HG03460 (cell line): ENCODE measurements at regions not wholly inside any gene's neighbourhood (a gene's known extent, or its start where the extent isn't known, plus 50 kb on each side); places are given as distances from the start of the nearest gene placed in this dataset.

Experiments
- ATAC-seq: cut with Tn5 transposase; IDR thresholded peaks from one replicate; pipeline ENCODE4 v1.9.1; 2021; ENCODE audit not compliant: unreplicated experiment

DNA sequence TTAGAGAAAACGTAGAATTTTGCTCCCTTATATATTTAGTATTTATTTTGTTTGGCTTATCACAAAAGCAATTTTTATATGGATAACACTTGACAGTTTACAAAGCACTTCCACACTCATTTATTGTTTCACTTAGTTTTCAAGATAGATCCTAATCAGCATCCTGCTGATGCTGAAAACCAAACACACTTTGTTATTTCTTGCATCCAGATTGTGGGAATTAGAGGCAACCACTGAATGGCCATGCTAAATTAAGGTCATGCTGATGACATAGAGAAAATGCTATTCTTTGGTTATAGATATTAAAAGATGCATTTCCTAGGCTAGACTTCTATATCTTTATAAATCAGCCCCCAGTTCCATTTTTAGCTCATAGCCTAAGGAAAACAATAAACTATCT lies 474.1 kb upstream of the KCNMB2 start:
- no peak for ATAC-seq

DNA sequence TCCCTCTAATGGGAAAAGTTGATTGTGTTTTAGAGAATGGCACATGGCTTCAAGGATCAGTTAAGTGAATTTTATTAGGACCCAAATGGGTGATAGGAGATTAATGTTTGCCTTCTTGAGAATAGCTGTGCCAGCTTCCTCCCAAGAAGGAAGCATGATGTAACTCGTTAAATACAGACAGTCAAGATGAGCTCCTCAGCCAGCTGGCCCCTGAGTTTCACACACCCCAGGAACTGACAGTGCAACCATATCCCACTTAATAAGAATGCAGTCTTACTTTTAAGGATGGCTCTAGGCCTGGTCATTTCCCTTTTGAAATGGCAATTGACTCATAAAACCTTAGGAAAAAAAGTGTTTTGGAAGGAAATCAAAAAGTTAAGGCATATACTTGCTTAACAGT lies 472.8 kb upstream of the KCNMB2 start:
- ATAC-seq: no peak

DNA sequence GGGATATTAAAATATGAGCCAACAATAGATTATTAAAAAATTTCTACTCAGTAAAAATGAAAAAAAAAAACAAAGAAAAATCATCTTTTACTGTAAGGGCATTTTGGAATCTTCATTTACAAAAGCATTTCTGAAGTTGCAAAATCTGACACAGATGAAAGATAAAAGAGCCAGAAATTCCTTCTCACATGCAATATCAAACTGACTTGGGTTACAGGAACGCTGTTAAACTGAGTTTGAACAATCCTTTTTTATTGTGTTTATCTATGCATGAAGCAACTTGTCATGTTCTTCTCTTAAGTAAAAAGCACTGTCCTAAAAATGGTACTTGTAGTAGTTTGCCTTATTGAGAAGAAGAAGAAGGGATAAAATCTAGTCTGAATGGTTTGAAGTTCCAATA lies 468.5 kb upstream of the KCNMB2 start:
- no peak for ATAC-seq

DNA sequence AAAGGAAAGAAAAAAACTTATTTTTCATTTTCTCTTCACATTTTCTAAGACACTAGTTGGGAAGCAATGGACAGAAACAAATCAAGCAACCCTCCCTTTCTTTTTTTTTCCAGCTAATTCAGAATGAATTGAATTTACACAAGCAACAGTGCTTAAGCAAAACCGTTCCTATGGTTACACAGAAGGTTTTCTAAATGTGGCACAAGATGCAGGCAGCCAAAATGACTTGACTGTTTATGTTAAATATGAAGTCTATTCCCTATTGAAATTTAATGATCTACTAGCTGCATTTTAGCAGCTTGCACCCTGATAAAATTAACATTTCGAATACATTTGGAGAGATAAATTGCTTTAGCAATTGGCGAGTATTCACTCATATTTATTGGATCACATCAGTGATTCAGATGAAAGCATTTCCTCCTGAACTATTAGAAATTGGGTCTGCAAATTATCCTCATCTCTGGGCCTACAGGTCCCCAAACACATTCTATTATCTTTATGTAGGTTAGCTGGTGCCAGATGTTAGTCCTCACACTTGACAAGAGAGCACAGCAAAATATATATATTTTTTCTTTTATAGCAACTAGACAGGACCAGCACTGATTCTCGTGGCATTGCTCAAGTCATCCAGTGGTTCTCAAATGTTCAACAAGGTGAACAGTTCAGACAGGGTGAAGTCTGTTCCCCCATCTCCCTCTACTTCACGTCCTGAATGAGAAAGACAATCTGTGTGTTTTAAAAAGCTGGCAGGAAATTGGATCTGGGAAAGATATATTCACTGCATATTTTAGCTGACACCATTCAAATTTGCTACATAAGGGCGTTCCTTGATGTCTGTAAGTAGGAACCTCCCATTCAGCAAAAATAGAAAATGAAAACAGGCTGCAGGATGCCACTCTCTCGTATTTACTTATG lies 463.6 kb upstream of the KCNMB2 start:
- ATAC-seq: no peak

DNA sequence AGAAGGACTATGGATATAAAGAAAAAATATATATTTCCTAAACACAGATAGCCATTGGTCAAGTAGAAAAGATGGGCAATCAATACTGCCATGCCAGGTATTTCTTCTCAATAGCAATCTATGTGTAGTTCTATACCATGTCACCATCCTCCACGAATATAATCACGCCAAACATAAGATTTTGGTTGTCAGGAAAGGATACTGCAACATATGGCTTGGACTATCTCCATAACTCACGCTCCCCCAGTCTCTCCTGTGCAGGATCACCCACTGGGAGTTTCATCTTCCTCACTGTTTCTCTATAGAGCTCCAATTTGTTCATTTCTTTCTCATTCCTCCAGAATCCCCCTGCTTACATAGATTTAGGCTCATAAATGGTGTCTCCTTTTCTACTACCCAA lies 462.9 kb upstream of the KCNMB2 start:
- no peak for ATAC-seq

DNA sequence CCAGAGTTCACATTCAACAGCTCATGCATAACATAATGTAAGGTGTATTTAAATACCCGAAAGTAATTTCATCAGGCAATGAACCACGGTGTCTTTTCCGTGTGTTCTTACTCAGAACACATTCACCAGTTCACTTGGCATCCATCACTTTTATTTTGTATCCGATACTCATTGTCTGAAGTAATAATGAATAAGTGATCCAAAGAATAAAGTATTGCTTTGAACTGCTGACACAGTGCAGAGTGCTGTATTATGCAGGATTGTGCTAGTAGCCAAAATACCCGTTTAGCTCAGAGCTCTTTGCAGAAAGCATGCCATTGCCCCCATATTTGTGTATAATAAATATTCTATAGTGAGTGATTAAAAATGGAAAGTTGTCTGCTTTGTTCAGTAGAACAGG lies 460.9 kb upstream of the KCNMB2 start:
- no peak for ATAC-seq

DNA sequence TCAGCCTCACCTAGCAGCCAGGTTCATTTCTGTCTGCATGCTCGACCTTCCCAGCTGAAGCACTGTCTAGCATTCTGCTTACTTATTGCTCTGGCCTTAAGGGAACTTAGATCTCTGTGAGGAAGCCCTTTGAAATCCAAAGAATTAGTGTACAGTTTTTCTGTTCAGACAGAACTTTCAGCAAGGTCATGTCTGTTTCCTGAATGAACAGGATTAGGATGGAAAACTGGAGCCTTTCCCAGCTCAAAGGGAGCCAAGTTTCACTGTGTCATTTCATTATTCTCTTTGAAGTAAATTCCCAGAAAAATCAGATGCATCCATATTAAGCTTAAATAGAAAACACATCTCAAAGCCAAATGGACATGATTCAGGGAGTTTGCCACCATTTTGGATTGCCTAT lies 457.3 kb upstream of the KCNMB2 start:
- no peak for ATAC-seq

DNA sequence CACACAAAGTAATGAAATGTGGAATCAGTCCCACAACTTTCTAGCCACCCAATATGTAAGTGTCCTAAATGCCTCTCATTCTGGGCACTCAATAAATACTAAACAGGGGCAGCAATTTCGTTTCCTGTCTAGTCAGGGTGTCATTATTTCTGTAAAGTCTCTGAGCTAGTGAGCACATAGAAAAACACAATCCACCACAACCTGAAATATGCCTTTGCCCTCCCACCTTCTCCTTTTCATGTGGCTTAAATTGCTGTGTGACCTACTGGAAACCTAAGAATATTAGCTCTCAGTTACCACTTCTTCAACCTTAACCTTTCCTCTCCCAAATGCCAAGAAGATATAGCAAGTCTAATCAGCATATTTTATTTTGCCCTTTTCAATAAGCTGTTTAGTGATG lies 456.3 kb upstream of the KCNMB2 start:
- ATAC-seq: no peak

DNA sequence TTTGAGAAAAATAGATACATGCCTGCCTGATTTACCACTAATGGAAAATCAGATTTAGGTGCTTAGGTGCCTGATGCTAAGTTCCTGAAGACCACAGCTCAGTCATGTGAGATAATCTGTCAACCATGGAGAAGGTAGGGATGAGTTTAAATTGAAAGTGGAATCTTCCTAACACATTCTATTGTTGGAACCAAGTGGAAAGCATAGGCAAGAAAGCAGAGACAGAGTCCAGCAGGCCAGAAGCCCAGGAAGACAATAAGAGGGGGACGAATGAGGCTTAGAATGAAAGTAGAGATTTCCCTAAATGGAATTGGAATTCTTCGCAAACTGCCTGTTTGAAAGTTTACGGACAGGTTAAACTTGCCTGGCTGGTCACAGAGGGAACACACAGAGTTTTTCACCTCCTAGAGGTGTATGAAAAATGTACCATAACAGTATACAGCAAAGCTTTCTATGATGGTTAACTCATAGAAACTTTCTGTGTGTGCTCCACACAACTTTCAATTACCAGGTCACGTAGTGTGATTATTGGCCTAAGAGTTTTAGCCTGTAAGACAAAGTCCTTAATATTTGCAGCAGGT lies 453.8 kb upstream of the KCNMB2 start:
- no peak for ATAC-seq

DNA sequence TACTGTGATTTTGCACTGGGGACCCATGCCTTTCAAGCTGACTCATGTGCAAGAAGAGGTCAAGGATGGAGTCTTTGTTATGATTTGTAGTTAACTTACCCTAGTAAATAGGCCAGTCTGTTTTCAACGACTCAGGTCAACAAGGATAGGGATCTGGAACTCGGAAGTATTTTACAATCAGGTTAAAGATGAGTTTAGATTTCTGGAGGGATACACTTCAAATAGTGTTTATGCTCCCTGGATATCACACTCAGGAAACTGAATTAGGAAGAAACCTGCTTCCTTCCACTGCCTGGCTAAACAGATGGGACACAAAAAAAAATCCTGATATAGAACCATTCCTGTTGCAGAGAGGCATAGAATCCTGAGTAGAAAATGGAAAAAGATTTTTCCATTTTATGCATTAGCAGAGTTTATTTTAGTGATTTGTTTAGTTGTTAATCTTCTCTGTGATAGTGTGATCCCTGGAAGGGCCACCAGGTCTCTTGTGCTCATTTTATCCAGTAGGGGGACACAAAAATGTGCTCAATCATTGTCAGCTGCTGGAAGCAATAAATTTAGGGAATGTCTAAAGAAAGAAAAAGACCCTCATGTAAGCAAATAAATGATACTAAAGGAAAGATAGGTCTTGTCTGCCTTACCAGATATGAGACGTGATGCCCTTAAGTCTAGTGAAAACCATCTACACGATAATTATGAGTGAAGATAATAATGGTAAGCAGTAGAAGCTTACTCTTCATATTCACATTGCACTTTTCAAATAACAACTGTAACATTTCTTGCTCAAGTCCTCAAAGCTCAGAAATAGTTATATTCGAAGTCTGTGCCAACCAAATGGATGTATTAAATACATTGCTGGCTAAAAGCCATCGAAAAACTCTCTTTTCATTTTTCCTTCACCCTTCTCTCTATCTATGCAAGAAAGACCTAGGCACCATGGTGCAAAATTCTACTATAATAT lies 452.1 kb upstream of the KCNMB2 start:
- ATAC-seq: no peak

DNA sequence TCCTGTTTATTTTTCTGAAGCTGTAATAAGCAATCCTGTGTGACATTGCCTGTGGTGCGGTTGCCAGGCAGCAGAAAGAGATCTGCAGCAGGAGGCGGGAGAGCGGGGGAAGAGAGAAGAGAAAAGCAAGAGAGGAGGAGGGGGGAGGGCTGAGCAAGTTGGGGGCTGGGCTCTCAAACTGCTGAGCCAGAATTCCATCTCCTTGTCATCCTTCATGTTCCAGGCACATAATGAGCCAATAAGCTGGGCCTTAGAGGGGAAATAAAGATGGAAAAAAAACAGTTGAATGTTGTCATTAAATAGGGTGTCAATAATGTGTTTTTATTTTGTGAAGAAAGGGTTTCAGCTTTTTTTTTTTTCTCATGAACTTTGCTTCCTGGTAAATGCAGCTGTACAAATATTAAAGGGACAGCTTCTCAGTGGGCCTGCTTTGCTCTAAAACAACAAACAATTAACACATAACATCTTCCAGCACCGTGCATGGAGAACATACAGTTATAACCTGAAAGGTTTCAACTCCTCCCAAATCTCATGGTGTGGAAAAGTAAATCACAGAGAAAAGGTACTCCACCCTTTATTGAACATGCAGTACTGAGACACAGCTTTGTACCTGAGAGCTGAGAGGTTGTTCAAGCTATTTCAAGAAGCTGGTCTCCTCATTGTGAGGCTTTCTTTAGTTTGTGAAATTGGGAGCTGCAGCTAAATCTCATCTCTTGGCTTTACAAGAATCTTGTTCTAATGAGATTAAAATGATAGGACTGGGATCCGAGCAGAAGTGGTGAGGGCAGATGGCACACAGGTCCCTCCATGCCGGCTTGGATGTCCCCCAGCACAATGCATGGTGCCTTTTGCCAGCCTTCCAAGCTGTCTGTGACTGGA lies 451.1 kb upstream of the KCNMB2 start:
- no peak for ATAC-seq

DNA sequence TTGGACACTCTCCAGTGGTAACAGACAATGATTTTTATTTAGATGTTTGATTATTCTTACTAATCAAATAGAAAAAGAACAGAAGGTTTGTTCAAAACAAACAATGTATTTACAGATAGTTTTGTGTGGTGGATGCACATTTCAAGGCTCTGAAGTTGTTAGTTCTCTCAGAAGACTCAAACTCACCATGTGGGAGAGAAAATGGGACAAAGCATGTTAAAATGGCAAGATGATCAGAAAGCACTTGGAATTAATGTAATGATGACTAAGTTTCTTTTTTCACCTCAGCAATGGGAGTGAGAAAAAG lies 450.5 kb upstream of the KCNMB2 start:
- ATAC-seq: no peak

DNA sequence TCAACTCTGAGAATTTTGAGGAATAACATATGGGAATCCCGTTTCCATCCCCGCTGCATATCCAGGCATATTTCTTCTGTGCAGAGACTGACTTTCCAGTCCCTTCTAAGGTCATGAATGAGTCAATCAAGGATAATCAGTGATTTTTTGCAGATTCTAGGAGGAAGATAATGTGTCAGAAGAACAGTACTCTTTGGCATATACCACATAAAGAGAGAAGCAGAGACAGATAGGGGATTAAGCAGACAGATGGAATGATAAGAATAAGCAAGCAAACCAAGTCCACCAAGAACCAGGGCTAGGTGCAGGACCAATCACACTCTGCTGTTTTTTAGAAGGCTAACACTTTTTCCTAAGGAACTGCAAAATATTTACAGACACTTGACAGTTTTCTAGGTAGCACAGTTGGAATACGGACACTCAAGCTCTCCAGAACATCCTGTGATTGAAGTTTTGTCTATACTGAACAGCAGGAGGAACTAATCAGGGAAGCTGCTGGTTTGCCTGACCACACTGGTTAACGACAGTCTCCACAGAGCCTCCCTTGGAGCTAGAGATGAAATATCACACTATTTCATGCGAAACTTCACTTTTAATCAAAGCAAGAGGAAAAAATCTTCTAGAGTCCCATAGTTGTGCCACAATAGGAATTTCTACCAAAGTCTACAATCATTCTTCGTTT lies 450.0 kb upstream of the KCNMB2 start:
- ATAC-seq: no peak

DNA sequence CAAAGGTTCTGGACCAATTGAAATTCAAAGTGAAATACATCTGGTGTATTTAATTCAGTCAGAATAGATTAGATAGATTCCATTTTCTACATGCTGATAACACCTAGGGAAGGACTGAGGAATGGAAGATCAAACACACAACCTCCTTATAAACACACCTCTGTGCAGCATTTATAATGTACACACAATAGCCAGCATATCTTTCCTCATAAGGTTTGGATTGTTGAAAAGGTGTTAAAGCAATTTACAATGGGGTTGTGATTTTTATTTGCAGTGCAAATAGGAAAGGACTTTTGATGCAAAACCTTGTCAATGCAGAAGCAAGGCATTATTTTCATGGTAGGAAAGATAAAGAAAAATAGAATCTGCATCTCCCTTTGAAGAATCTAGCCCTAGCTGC lies 448.9 kb upstream of the KCNMB2 start:
- ATAC-seq: no peak

DNA sequence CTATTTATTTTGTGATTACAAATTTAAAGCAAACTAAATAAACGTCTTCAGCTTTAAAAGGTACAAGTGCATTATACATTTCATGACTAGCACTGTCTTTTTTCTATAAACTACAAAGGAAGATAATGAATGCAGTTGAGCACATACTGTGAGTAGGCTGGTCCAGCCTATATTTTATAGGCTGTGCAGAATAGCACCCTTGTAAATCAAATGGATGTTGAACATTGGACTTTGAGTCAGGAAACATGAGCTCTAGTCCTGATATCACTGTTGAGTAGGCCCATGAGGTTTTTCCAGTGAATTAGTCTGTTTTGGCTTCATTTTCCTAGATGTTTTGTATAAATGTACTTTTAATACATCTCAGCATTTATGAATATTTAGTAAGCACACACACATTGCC lies 447.3 kb upstream of the KCNMB2 start:
- ATAC-seq: no peak

DNA sequence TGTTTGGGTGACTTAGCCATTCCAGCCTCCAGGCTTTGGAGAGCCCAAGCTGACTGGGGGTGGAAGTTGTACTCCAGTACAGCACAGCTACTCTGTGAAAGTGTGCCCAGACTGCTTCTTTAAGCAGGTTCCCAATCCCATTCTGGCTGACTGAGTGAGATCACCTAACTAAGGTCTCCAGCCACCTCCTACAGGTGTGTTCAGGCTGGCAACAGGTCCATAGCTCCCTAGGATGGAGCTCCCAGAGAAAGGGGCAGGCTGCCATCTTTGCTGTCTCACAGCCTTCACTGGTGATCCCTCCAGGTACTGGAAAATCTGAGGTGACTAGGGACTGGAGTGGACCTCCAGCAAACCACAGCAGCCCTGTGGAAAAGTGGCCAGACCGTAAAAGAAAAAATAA lies 445.3 kb upstream of the KCNMB2 start:
- no peak for ATAC-seq

DNA sequence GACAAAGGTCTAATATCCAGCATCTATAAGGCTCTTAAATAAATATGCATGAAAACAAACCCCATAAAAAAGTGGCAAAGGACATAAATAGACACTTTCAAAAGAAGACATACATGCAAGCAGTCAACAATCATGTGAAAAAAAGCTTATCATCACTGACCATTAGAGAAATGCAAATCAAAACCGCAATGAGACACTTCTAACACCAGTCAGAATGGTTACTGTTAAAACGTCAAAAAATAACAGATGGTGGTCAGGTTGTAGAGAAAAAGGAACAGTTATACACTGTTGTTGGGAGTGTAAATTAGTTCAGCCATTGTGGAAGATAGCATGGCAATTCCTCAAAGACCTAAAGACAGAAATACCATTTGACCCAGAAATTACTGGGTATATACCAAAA lies 440.7 kb upstream of the KCNMB2 start:
- no peak for ATAC-seq

DNA sequence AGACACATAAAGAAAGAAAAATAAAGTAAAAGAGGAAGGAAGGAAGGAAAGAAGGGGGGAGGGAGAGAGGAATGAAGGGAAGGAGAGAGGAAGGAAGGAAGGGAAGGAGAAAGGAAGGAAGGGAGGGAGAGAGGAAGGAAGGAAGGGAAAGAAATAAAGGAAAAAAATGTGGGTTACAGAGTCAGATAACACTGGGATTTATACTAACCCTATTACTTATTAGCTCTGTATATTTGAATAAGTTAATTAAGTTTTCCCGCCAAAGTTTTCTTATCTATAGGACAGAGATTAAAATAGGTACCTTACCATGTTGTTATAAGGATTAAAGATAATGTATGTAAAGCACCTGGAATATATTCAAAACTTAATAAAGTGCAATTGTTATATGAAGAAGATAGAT lies 439.3 kb upstream of the KCNMB2 start:
- no peak for ATAC-seq

DNA sequence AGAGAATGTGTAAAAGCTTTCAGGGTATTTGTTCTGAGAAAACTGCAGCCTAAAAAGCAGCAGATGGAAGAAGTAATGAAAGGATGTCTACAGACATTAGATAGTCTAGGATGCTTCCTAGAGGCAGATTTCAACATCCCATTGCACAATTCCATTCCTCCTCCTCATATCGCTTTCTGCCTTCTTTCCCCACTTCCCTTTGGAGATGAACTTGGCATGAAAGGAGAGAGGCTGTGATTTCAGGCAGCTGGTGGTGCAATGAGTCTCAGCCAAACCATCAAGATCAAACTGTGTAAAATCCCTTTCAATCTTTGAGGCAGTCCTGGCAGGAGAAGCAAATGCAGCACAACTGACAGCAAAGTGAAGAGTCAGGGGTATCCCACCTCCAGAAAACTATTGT lies 438.7 kb upstream of the KCNMB2 start:
- ATAC-seq: no peak

DNA sequence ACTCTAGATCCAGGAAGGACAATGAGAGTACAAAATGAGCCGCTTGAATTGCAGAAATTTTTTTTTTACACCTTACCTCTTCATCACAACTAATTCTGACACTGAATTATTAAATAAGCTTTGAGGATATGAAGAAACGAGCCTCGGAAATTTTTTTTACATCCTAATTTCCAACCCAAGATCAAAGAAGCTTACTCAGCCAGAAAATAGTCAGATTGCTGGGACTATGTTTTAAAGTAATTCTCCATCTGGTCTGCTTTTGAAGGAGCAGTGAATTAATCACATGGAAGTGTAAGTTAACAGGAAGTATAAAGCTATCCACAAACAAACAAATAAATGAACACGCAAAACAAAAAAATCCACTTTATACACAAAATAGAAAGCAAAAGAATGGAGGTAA lies 437.0 kb upstream of the KCNMB2 start:
- ATAC-seq: no peak
